LNCaP clone FGC (cell line): ENCODE measurements at regions not wholly inside any gene's neighbourhood (a gene's known extent, or its start where the extent isn't known, plus 50 kb on each side); places are given as distances from the start of the nearest gene placed in this dataset.

ENCODE experiments used
- DNase-seq: peaks from one replicate; pipeline ENCODE4 v3.0.0-alpha.2; 2011; ENCODE audit warnings: low read depth
- H3K4me3 ChIP-seq: 2 replicates; pipeline ENCODE4 v1.5.1; 2011; ENCODE audit warnings: mild to moderate bottlenecking, low read depth, low read length, control low read depth
- CTCF ChIP-seq: IDR thresholded peaks from 2 replicates; pipeline ENCODE4 v1.5.1; 2012; ENCODE audit warnings: mild to moderate bottlenecking; ENCODE audit not compliant: control insufficient read depth, insufficient read depth; ENCODE audit errors: extremely low read depth

DNA sequence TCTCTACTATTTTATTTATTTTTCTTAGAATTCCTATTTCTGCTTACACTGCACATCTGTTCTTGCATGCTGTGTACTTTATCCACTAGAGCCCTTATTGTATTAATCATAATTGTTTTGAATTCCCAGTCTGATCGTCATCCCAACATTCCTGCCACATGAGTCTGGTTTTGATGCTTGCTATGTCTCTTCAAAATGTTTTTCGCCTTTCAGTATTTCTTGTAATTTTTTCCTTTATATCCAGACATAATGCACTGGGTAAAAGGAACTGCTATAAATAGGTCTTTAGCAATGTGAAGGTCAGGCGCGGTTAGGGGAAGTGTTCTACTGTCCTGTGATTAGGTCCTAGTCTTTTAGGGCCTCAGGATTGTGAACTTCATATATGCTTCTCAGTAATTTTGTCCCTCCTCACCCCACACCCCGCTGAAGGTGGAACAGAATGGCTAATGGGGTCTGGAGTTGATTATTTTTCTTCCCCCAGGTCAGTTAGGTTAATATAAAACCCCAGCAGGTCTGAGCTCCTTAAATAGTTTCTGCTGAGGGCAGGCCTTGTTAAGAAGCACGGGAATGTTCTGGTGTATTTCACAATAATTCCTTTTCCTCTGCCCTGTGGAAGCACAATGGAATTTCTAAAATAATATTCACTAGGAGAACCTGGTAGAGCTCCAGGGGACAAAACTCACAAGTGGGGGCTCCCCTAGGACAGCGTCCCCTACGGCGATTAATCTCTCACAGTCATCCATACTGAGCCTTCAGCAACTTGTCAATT, 146.6 kb upstream of the TUT7 start:
- H3K4me3 ChIP-seq: no peak overlapping the region
- DNase-seq: no peak
- no peak for TF ChIP-seq CTCF

DNA sequence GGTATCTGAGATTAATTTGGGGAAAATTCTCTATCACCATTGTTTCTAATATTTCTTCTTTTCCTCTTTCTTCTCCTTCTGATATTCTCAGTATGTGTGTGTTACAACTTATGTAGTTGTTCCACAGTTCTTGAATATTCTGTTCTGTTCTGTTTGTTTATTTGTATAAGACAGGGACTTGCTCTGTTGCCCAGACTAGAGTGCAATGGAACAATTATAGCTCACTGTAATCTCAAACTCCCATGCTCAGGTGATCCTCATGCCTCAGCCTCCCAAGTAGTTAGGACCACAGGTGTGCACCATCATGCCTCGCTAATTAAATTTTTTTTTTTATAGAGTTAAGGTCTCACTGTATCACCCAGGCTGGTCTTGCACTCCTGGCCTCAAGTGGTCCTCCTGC, 145.8 kb upstream of the TUT7 start:
- no peak overlapping the region for H3K4me3 ChIP-seq
- peak; percentile 27 for DNase-seq
- TF ChIP-seq CTCF: no peak

DNA sequence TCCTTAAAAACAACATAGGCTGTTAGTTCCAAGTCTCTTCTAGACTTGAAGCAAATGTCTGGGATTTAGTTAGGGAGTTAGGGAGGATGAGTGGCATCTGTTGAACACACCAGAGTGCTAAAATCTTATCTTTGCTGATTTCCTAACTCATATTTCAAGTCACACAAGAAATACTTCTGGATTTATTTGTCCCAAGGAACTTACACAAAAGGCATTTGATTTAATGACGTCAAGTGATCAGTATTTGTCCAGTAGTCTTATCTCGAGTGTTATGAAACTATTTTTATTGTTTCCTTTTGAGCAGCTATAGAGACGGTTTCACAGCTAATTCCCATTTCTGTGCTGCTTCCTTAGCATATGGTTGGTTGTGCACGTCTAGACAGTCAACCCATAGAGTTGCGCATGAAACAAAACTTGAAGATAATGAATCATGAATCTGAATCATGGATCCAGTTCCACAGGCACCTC, 140.5 kb upstream of the TUT7 start:
- TF ChIP-seq CTCF: no peak
- no peak overlapping the region for H3K4me3 ChIP-seq

DNA sequence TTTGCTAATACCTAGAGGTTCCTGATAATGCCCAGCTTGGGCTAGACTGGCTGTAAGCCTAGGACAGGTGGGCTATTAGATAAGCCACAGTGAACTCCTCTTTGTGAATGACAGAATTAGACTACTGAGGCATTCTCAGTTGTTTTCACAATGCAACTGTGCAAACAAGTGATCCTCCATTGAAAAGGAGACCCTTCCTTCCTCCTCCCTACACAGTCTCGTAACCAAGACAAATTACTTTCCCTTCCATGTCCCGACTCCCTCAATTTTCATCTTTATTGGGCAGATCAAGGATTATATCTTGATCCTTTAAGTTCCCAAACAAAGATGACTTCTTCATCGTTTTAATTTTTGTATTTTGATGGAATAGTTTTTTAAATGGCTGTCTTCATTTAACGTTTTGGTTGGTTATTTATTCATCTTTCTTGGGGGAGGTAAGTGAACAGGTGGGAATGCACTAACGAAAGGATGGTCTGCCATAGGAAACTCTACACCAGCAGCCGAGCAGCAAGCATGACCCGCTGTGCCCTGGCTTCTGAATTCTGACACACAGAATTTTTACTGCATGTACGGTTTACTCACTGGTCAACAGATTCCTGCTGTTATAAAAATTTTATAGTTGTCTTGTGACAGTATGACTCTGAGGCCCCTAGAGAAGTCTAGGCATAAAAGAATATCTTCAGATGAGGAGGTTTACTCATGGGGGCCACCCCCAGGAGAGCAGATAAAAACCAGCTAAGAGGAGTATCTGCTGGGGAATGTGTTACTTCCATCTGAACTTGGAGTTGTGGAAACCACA, 137.5 kb upstream of the TUT7 start:
- TF ChIP-seq CTCF: no peak
- DNase-seq: peak; percentile 26
- no peak overlapping the region for H3K4me3 ChIP-seq

More for the DNA sequence above, 140.5 kb upstream of the TUT7 start:
- DNase-seq: peak; percentile 48

GRCh38 chr9:86488794-86489193, 134.6 kb upstream of the TUT7 start:
- DNase-seq: no peak
- no peak overlapping the region for H3K4me3 ChIP-seq
- no peak for TF ChIP-seq CTCF

DNA sequence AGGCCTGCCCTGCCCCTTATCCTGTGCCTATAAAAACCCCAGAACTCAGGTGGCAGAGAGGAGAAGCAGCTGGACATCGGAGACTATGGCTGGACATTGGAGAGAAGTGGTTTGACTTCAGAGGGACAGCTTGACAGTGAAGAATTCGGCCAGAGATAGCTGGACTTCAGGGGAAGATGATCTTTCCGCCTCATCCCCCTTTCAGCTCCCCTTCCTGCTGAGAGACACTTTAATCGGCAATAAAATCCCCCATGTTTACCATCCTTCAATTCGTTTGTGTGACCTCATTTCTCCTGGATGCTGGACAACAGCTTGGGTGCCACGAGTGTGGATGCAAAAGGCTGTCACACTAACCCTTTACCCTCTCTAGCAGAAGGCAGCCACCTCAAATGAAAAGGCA, 134.1 kb upstream of the TUT7 start:
- no peak for TF ChIP-seq CTCF
- H3K4me3 ChIP-seq: no peak overlapping the region
- DNase-seq: no peak
